ENCODE measurements at regions not wholly inside any gene's neighbourhood (a gene's known extent, or its start where the extent isn't known, plus 50 kb on each side); places are given as distances from the start of the nearest gene placed in this dataset.

- no peak for TF ChIP-seq CTCF (conservative IDR thresholded peaks at IDR 0.05; ENCODE audit: low read length)
- TF ChIP-seq EZH2phosphoT487 (IDR thresholded peaks at IDR 0.05; ENCODE audit: borderline replicate concordance), result no peak
Observed at GRCh38 chr1:94723894-94724293, 96.3 kb upstream of the SLC44A3 start.
